Fibroblast of skin of abdomen (primary cell): ENCODE measurements at regions not wholly inside any gene's neighbourhood (a gene's known extent, or its start where the extent isn't known, plus 50 kb on each side); places are given as distances from the start of the nearest gene placed in this dataset.
"Not testable (repeated sequence)": the region's sequence is repeated elsewhere in the genome, so short reads cannot be mapped to it uniquely, and the experiment has no call there.

Experiments used
- DNase-seq: peaks from one replicate; pipeline ENCODE4 v3.0.0-alpha.2; 2013

GRCh38 chrX:75673468-75673867 lies 111.6 kb downstream of the MAGEE2 start:
- no peak for DNase-seq

DNA sequence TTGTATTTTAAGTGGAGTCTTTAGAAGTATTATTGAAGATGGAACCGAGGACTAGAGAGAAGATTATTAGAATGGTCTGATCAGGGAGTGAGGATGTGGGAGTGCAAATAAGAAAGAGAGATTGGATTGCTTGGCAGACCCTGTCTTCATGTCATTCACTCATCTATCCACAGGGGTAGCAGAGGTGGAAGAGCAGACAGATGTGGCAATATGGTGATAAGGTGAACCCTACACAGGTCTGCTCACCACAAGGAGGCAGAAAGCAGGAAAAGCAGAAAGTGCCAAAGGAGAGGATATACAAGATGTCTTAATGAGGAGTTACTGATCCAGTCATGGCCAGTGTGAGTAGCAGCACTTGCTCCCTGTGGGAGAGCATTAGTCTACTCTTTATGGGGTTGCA lies 129.4 kb downstream of the MAGEE2 start:
- no peak for DNase-seq

DNA sequence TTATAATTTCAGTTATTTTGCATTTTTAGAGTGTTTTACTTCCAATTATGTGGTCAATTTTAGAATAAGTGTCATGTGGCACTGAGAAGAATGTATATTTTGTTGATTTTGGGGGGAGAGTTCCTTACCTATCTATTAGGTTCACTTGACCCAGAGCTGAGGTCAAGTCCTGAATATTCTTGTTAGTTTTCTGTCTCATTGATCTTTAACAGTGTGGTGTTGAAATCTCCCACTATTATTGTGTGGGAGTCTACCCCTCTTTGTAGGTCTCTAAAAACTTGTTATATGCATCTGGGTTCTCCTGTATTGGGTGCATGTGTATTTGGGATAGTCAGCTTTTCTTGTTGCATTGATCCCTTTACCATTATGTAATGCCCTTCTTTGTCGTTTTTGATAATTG lies 127.0 kb upstream of the ZDHHC15 start:
- no peak for DNase-seq

DNA sequence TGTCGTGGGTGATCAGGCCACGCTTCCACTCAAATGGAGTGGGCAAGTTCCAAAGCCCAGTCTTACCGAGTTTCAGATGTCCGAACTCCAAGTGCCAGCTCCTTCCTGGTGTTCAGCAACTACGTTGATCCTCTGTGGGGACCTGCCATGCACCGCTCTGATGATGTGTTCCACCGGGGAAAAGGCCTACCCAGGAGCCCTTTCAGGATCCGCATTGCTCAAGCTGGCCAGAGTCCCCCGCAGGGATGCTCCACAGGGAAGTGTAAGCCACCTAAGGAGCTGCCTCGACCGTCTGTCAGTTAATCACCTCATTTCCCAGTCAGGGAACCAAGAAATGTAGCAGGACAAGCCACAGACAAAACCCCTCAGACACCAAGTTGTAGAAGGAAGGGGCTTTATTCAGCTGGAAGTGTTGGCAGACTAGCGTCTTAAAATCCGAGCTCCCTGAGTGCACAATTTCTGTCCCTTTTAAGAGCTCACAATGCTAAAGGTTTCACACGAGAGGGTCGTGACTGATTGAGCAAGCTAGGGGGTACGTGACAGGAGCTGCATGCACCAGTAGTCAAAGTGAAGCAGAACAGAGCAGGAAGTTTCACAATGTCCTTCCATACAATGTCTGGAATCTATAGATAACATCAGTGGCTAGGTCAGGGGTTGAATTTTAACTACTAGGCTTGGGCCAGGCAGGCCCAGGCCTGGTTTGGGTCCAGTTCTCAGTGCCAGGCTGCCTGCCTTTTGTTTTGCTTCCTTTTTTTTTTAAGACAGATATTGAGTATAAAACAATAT lies 126.2 kb upstream of the ZDHHC15 start:
- no peak for DNase-seq

GRCh38 chrX:75642811-75643361 lies 120.0 kb upstream of the ZDHHC15 start:
- DNase-seq, result no peak

GRCh38 chrX:75638332-75638731 lies 115.5 kb upstream of the ZDHHC15 start:
- DNase-seq, result no peak

DNA sequence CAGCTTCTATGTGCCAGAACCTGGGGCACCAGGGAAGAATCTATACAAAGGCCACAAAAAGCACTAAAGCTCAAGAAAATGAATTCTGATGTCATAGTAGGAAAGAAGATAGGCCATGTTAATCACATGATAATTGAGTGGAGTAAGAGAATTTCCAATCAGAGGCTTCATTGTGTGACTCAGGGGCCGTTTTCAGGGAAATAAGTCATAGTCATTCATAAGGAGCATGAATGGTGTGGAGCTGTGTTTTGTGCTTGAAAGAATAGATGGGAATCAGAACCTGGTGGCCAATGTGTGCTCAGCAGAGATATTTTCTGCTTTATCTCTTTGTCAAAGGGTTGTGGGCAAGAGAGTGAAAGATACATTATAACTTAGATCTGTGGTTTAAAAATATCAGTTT lies 102.4 kb upstream of the ZDHHC15 start:
- no peak for DNase-seq

- DNase-seq, result no peak
Observed at GRCh38 chrX:75623535-75623934, 100.7 kb upstream of the ZDHHC15 start.

- DNase-seq, result no peak
Observed at GRCh38 chrX:75609406-75609805, 86.6 kb upstream of the ZDHHC15 start.

DNA sequence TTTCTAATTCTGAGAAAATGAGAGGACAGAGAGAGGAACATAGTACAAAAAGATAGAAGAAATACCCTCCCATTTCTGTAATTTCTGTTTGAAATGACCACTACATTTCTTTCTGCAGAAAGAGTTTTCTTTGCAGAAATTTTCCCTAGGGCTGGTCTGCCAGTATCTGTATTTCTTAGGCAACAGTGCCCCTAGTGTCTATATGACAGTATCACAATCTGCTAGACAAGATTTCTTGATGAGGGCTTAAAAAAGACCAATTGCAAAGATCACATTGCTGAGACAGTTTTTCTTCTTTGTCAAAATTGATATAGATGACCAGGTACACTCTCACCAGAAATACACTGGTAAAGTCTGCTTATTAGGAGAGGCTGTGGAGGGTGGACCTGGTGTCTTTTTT lies 81.0 kb upstream of the ZDHHC15 start:
- no peak for DNase-seq

DNA sequence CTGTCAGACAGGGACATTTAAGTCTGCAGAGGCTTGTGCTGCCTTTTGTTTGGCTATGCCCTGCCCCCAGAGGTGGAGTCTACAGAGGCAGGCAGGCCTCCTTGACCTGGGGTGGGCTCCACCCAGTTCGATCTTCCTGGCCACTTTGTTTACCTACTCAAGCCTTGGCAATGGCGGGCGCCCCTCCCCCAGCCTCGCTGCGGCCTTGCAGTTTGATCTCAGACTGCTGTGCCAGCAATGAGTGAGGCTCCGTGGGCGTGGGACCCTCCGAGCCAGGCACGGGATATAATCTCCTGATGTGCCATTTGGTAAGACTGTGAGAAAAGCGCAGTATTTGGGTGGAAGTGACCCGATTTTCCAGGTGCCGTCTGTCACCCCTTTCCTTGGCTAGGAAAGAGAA lies 79.2 kb upstream of the ZDHHC15 start:
- DNase-seq, result not testable (repeated sequence)

GRCh38 chrX:75596178-75596577 lies 73.3 kb upstream of the ZDHHC15 start:
- peak; percentile 0 for DNase-seq

DNA sequence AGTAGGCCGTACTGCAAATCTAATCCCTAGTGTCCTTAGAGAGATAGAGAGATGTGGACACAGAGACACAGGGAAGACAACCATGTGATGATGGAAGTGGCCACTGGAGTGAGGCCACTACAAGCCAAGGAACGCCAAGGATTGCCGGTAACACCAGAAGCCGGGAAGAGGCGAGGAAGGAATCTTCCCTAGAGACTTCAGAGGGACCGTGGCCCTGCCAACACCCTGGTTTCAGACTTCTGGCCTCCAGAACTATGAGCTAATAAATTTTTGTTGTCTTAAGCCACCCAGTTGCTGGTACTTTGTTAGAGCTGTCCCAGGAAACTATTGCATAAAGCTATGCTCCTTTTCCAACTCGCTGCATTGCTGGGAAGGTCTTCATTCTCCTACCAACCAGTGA lies 70.3 kb upstream of the ZDHHC15 start:
- not testable (repeated sequence) for DNase-seq

DNA sequence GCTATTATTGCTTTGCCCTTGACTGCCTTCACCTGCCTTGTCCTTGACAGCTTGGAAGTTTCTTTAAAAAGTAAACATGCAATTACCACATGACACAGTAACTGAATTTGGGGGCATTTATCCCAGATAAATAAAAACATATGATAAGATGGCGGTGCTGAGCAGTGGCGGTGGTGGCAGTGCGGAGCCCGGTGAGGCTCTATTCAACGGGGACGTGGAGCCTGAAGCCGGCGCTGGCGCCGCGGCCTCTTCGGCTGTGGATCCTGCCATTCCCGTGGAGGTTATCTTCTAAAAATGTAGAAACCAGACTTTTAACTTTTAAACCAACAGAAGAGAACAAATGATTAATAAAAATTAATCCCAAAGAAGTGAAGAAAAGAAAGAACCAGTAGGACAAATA lies 59.7 kb upstream of the ZDHHC15 start:
- DNase-seq, result no peak
